SK-N-SH treated with all-trans-retinoic acid at 6 μM for 48 hours (cell line): ENCODE measurements at regions not wholly inside any gene's neighbourhood (a gene's known extent, or its start where the extent isn't known, plus 50 kb on each side); places are given as distances from the start of the nearest gene placed in this dataset.

Source experiments
- ATAC-seq: fragments of 200-7000 bp; cut with Tn5 transposase; 3 replicates; pipeline ENCODE4 v1.9.1; 2020; ENCODE audit warnings: mild to moderate bottlenecking, moderate library complexity
- ARNTL ChIP-seq: fragments of 450-650 bp; formaldehyde crosslinking; IDR thresholded peaks from 2 replicates; pipeline ENCODE4 v1.5.0; 2020; ENCODE audit warnings: low read depth, mild to moderate bottlenecking, moderate library complexity, borderline replicate concordance
- BACH2 ChIP-seq: fragments of 250-450 bp; sonication (Bioruptor Pico); IDR thresholded peaks from 2 replicates; pipeline ENCODE4 v1.9.0; 2021; ENCODE audit warnings: mild to moderate bottlenecking, borderline replicate concordance
- CREB5 ChIP-seq: fragments of 250-450 bp; sonication (Bioruptor Pico); IDR thresholded peaks from 2 replicates; pipeline ENCODE4 v1.5.1; 2020; ENCODE audit warnings: low read depth, mild to moderate bottlenecking, moderate library complexity
- CSDC2 ChIP-seq: fragments of 250-450 bp; sonication (Bioruptor Pico); IDR thresholded peaks from 2 replicates; pipeline ENCODE4 v1.5.0; 2020; ENCODE audit warnings: mild to moderate bottlenecking, moderate library complexity
- CSRNP3 ChIP-seq: fragments of 250-450 bp; sonication (Bioruptor Pico); IDR thresholded peaks from 2 replicates; pipeline ENCODE4 v1.5.1; 2021; ENCODE audit warnings: mild to moderate bottlenecking, moderate library complexity
- ESRRG ChIP-seq: fragments of 250-450 bp; sonication (Bioruptor Pico); IDR thresholded peaks from 2 replicates; pipeline ENCODE4 v1.6.1; 2021; ENCODE audit warnings: mild to moderate bottlenecking
- GLIS3 ChIP-seq: fragments of 250-450 bp; sonication (Bioruptor Pico); IDR thresholded peaks from 2 replicates; pipeline ENCODE4 v1.5.0; 2020; ENCODE audit warnings: mild to moderate bottlenecking, moderate library complexity
- ISL1 ChIP-seq: fragments of 250-450 bp; sonication (Bioruptor Pico); IDR thresholded peaks from 2 replicates; pipeline ENCODE4 v2.1.2; 2022; ENCODE audit warnings: mild to moderate bottlenecking, moderate library complexity
- OSR1 ChIP-seq: fragments of 250-450 bp; sonication (Bioruptor Pico); IDR thresholded peaks from 2 replicates; pipeline ENCODE4 v1.8.0; 2022; ENCODE audit warnings: moderate library complexity, mild to moderate bottlenecking, inconsistent platforms
- PATZ1 ChIP-seq: fragments of 250-450 bp; sonication (Bioruptor Pico); IDR thresholded peaks from 2 replicates; pipeline ENCODE4 v1.8.0; 2020; ENCODE audit warnings: mild to moderate bottlenecking, moderate library complexity, borderline replicate concordance
- POU6F1 ChIP-seq: fragments of 250-450 bp; sonication (Bioruptor Pico); IDR thresholded peaks from 2 replicates; pipeline ENCODE4 v1.8.0; 2021; ENCODE audit warnings: low read depth, mild to moderate bottlenecking, moderate library complexity, borderline replicate concordance
- RARB ChIP-seq: fragments of 250-450 bp; sonication (Bioruptor Pico); IDR thresholded peaks from 2 replicates; pipeline ENCODE4 v1.8.0; 2021; ENCODE audit warnings: mild to moderate bottlenecking, moderate library complexity
- SNAI2 ChIP-seq: fragments of 250-450 bp; sonication (Bioruptor Pico); IDR thresholded peaks from 2 replicates; pipeline ENCODE4 v1.5.0; 2020; ENCODE audit warnings: mild to moderate bottlenecking, moderate library complexity
- TCF4 ChIP-seq: fragments of 250-450 bp; sonication (Bioruptor Pico); IDR thresholded peaks from 2 replicates; pipeline ENCODE4 v1.8.0; 2021; ENCODE audit warnings: mild to moderate bottlenecking, moderate library complexity, borderline replicate concordance
- TOX ChIP-seq: fragments of 250-450 bp; sonication (Bioruptor Pico); IDR thresholded peaks from 2 replicates; pipeline ENCODE4 v1.8.0; 2021; ENCODE audit warnings: mild to moderate bottlenecking, moderate library complexity, borderline replicate concordance
- TSHZ2 ChIP-seq: fragments of 250-450 bp; sonication (Bioruptor Pico); IDR thresholded peaks from 2 replicates; pipeline ENCODE4 v1.5.0; 2020; ENCODE audit warnings: mild to moderate bottlenecking, moderate library complexity
- ZC3H10 ChIP-seq: fragments of 250-450 bp; sonication (Bioruptor Pico); IDR thresholded peaks from 2 replicates; pipeline ENCODE4 v1.5.1; 2021; ENCODE audit warnings: mild to moderate bottlenecking, moderate library complexity
- ZFP30 ChIP-seq: fragments of 450-650 bp; formaldehyde crosslinking; IDR thresholded peaks from 2 replicates; pipeline ENCODE4 v1.5.0; 2022; ENCODE audit warnings: mild to moderate bottlenecking, moderate library complexity
- ZNF565 ChIP-seq: fragments of 450-650 bp; formaldehyde crosslinking; conservative IDR thresholded peaks from 2 replicates; pipeline ENCODE4 v1.5.0; 2020; ENCODE audit warnings: low read depth, mild to moderate bottlenecking, moderate library complexity
- ZNF70 ChIP-seq: fragments of 450-650 bp; formaldehyde crosslinking; IDR thresholded peaks from 2 replicates; pipeline ENCODE4 v1.5.0; 2020; ENCODE audit warnings: mild to moderate bottlenecking, moderate library complexity
- ZNF8 ChIP-seq: fragments of 450-650 bp; formaldehyde crosslinking; IDR thresholded peaks from 2 replicates; pipeline ENCODE4 v1.5.0; 2020; ENCODE audit warnings: mild to moderate bottlenecking, moderate library complexity

GRCh38 chr16:55045756-55046460 is 115.2 kb downstream of the IRX5 start:
- no peak for ATAC-seq
- no peak for TF ChIP-seq ZNF8 (CRISPR knock-in tag)
- TF ChIP-seq CSRNP3 (CRISPR knock-in tag) = no peak
- no peak for TF ChIP-seq TSHZ2
- no peak for TF ChIP-seq ESRRG (CRISPR knock-in tag)
- TF ChIP-seq ZNF70 (CRISPR knock-in tag) = no peak
- no peak for TF ChIP-seq CREB5 (CRISPR knock-in tag)

- ATAC-seq = no peak
- TF ChIP-seq GLIS3 (CRISPR knock-in tag) (no peak), POU6F1 (no peak), RARB (CRISPR knock-in tag) (no peak), ZNF565 (CRISPR knock-in tag) (no peak), CREB5 (CRISPR knock-in tag) (no peak), TSHZ2 (no peak), ZNF70 (CRISPR knock-in tag) (no peak)
Measured at GRCh38 chr16:55046513-55046912, 115.8 kb downstream of the IRX5 start.

- TF ChIP-seq ZNF70 (CRISPR knock-in tag) = no peak
- TF ChIP-seq POU6F1 = no peak
- TF ChIP-seq TOX (CRISPR knock-in tag) = no peak
- TF ChIP-seq ARNTL (CRISPR knock-in tag) = no peak
- no peak for TF ChIP-seq CSDC2 (CRISPR knock-in tag)
- no peak for TF ChIP-seq ISL1 (CRISPR knock-in tag)
- TF ChIP-seq BACH2 (CRISPR knock-in tag) = no peak
- no peak for TF ChIP-seq TCF4 (CRISPR knock-in tag)
- TF ChIP-seq ZC3H10 (CRISPR knock-in tag) = no peak
- no peak for TF ChIP-seq SNAI2
- no peak for TF ChIP-seq GLIS3 (CRISPR knock-in tag)
- no peak for TF ChIP-seq ZNF565 (CRISPR knock-in tag)
- TF ChIP-seq OSR1 (CRISPR knock-in tag) = no peak
- TF ChIP-seq ZFP30 (CRISPR knock-in tag) = no peak
- TF ChIP-seq ZNF8 (CRISPR knock-in tag) = no peak
- TF ChIP-seq PATZ1 = no peak
- TF ChIP-seq, all 23 proteins: peak for 0
- ATAC-seq = no peak
Measured at GRCh38 chr16:55046916-55047315, 116.3 kb downstream of the IRX5 start.
